ENCODE measurements at regions not wholly inside any gene's neighbourhood (a gene's known extent, or its start where the extent isn't known, plus 50 kb on each side); places are given as distances from the start of the nearest gene placed in this dataset.

- TF ChIP-seq EGR1 (IDR thresholded peaks at IDR 0.05) (no peak), NFIC (IDR thresholded peaks at IDR 0.05) (no peak), CEBPB (IDR thresholded peaks at IDR 0.05) (no peak), YY1 (IDR thresholded peaks at IDR 0.05; ENCODE audit: low read depth) (no peak)
These were observed 777.5 kb upstream of the ADGRL2 start for GRCh38 chr1:81023187-81023724.

- TF ChIP-seq RAD21 (IDR thresholded peaks at IDR 0.05; ENCODE audit: low read depth), result no peak
- no peak for TF ChIP-seq EP300 (IDR thresholded peaks at IDR 0.05; ENCODE audit: borderline replicate concordance)
- TF ChIP-seq EGR1 (IDR thresholded peaks at IDR 0.05), result no peak
- TF ChIP-seq TEAD4 (IDR thresholded peaks at IDR 0.05), result no peak
These were observed 779.6 kb upstream of the ADGRL2 start for GRCh38 chr1:81021134-81021533.

GRCh38 chr1:81020506-81020905, 780.2 kb upstream of the ADGRL2 start:
- no peak for TF ChIP-seq EP300 (IDR thresholded peaks at IDR 0.05; ENCODE audit: borderline replicate concordance)

GRCh38 chr1:81010126-81010525, 790.6 kb upstream of the ADGRL2 start:
- no peak for TF ChIP-seq ZBTB7A (IDR thresholded peaks at IDR 0.05; ENCODE audit: low read depth)
- TF ChIP-seq EGR1 (IDR thresholded peaks at IDR 0.05), result no peak
- no peak for TF ChIP-seq RAD21 (IDR thresholded peaks at IDR 0.05; ENCODE audit: low read depth)
- no peak for TF ChIP-seq TCF12 (IDR thresholded peaks at IDR 0.05; ENCODE audit: low read depth)
- TF ChIP-seq MAX (IDR thresholded peaks at IDR 0.05), result no peak
- no peak for TF ChIP-seq YY1 (IDR thresholded peaks at IDR 0.05; ENCODE audit: low read depth)
- no peak for TF ChIP-seq TAF1 (IDR thresholded peaks at IDR 0.05; ENCODE audit: low read depth)
- no peak for TF ChIP-seq FOXM1 (IDR thresholded peaks at IDR 0.05; ENCODE audit: borderline replicate concordance, low read depth)
- TF ChIP-seq REST (IDR thresholded peaks at IDR 0.05; ENCODE audit: low read depth), result no peak
- TF ChIP-seq USF1 (IDR thresholded peaks at IDR 0.05), result no peak

- TF ChIP-seq CEBPB (IDR thresholded peaks at IDR 0.05), result no peak
- TF ChIP-seq TAF1 (IDR thresholded peaks at IDR 0.05; ENCODE audit: low read depth), result no peak
- no peak for TF ChIP-seq TCF12 (IDR thresholded peaks at IDR 0.05; ENCODE audit: low read depth)
- no peak for TF ChIP-seq YY1 (IDR thresholded peaks at IDR 0.05; ENCODE audit: low read depth)
- TF ChIP-seq FOXM1 (IDR thresholded peaks at IDR 0.05; ENCODE audit: borderline replicate concordance, low read depth), result no peak
- TF ChIP-seq TEAD4 (IDR thresholded peaks at IDR 0.05), result no peak
- TF ChIP-seq EP300 (IDR thresholded peaks at IDR 0.05; ENCODE audit: borderline replicate concordance), result no peak
- no peak for TF ChIP-seq REST (IDR thresholded peaks at IDR 0.05; ENCODE audit: low read depth)
- TF ChIP-seq USF1 (IDR thresholded peaks at IDR 0.05), result no peak
- no peak for TF ChIP-seq RAD21 (IDR thresholded peaks at IDR 0.05; ENCODE audit: low read depth)
- no peak for TF ChIP-seq CREB1 (IDR thresholded peaks at IDR 0.05; ENCODE audit: low read depth)
- no peak for TF ChIP-seq ZBTB7A (IDR thresholded peaks at IDR 0.05; ENCODE audit: low read depth)
- TF ChIP-seq NFIC (IDR thresholded peaks at IDR 0.05), result no peak
- TF ChIP-seq MAX (IDR thresholded peaks at IDR 0.05), result no peak
- no peak for TF ChIP-seq EGR1 (IDR thresholded peaks at IDR 0.05)
These were observed 792.4 kb upstream of the ADGRL2 start for GRCh38 chr1:81008293-81008692.

GRCh38 chr1:81007024-81007423, 793.7 kb upstream of the ADGRL2 start:
- TF ChIP-seq TEAD4 (IDR thresholded peaks at IDR 0.05) (no peak), YY1 (IDR thresholded peaks at IDR 0.05; ENCODE audit: low read depth) (no peak), EP300 (IDR thresholded peaks at IDR 0.05; ENCODE audit: borderline replicate concordance) (no peak), TAF1 (IDR thresholded peaks at IDR 0.05; ENCODE audit: low read depth) (no peak), RAD21 (IDR thresholded peaks at IDR 0.05; ENCODE audit: low read depth) (no peak), FOXM1 (IDR thresholded peaks at IDR 0.05; ENCODE audit: borderline replicate concordance, low read depth) (no peak), TCF12 (IDR thresholded peaks at IDR 0.05; ENCODE audit: low read depth) (no peak), MAX (IDR thresholded peaks at IDR 0.05) (no peak), ZBTB7A (IDR thresholded peaks at IDR 0.05; ENCODE audit: low read depth) (no peak), REST (IDR thresholded peaks at IDR 0.05; ENCODE audit: low read depth) (no peak), NFIC (IDR thresholded peaks at IDR 0.05) (no peak), EGR1 (IDR thresholded peaks at IDR 0.05) (no peak), USF1 (IDR thresholded peaks at IDR 0.05) (no peak)
